GM10266 (cell line): ENCODE measurements at regions not wholly inside any gene's neighbourhood (a gene's known extent, or its start where the extent isn't known, plus 50 kb on each side); places are given as distances from the start of the nearest gene placed in this dataset.

Source experiments
- DNase-seq: peaks from one replicate; pipeline ENCODE4 v3.0.0; 2012; ENCODE audit errors: extremely low spot score
- CTCF ChIP-seq: IDR thresholded peaks from 2 replicates; pipeline ENCODE4 v1.5.1; 2012; ENCODE audit warnings: mild to moderate bottlenecking, low read depth; ENCODE audit not compliant: control insufficient read depth, insufficient read depth; ENCODE audit errors: missing control alignments

GRCh38 chr18:39845106-39845505 lies 2109.9 kb upstream of the PIK3C3 start:
- TF ChIP-seq CTCF: no peak

GRCh38 chr18:39843546-39843945 lies 2111.5 kb upstream of the PIK3C3 start:
- no peak for DNase-seq
- no peak for TF ChIP-seq CTCF

More at GRCh38 chr18:39845106-39845505, 2109.9 kb upstream of the PIK3C3 start:
- no peak for DNase-seq

GRCh38 chr18:39842366-39842914 lies 2112.6 kb upstream of the PIK3C3 start:
- DNase-seq: no peak
- no peak for TF ChIP-seq CTCF

- TF ChIP-seq CTCF: no peak
Observed at GRCh38 chr18:39841482-39842365, 2113.3 kb upstream of the PIK3C3 start.

GRCh38 chr18:39840856-39841481 lies 2114.1 kb upstream of the PIK3C3 start:
- DNase-seq: no peak
- no peak for TF ChIP-seq CTCF

More at GRCh38 chr18:39841482-39842365, 2113.3 kb upstream of the PIK3C3 start:
- no peak for DNase-seq

GRCh38 chr18:39840406-39840805 lies 2114.6 kb upstream of the PIK3C3 start:
- DNase-seq: no peak
- no peak for TF ChIP-seq CTCF
